Adrenal gland (tissue), 5 donors: ENCODE measurements at regions not wholly inside any gene's neighbourhood (a gene's known extent, or its start where the extent isn't known, plus 50 kb on each side); places are given as distances from the start of the nearest gene placed in this dataset.

ENCODE experiments used
- CTCF ChIP-seq, 6 experiments: fragments of 450-650 bp in 4 of 6; fragments of 200-600 bp in 2 of 6; sonication (generic) in 1 of 6; IDR thresholded peaks; 1 replicate in 5 of 6; 2 replicates in 1 of 6; pipeline versions ENCODE4 v1.5.1 to v1.8.0; 2016 to 2021; ENCODE audit warnings: antibody characterized with exemption in 6 of 6, mild to moderate bottlenecking in 2 of 6, moderate library complexity in 1 of 6
- POLR2A ChIP-seq, 2 donors: fragments of 450-650 bp; IDR thresholded peaks; one replicate each; pipeline ENCODE4 v1.6.1; 2017; ENCODE audit warnings: antibody characterized with exemption in 2 of 2, mild to moderate bottlenecking in 2 of 2, moderate library complexity in 1 of 2
- donor health status: DM: no; HTN: no; CAD: no.

GRCh38 chr2:55772109-55772980 is 78.7 kb upstream of the PNPT1 start:
- TF ChIP-seq CTCF (IDR thresholded peaks at IDR 0.05) (no peak), POLR2A (IDR thresholded peaks at IDR 0.05) (no peak)
